Loucy (cell line): ENCODE measurements at regions not wholly inside any gene's neighbourhood (a gene's known extent, or its start where the extent isn't known, plus 50 kb on each side); places are given as distances from the start of the nearest gene placed in this dataset.
A peak's percentile ranks its signal among the peaks of the same experiment; 100 is the strongest.

Source experiments
- H2AFZ ChIP-seq: fragments of 200-600 bp; sonication (generic); 2 replicates; pipeline ENCODE4 v1.6.0; 2016; ENCODE audit warnings: antibody characterized with exemption, mild to moderate bottlenecking, low read length, moderate library complexity
- H3F3A ChIP-seq: fragments of 200-600 bp; 2 replicates; pipeline ENCODE4 v1.6.0; 2016; ENCODE audit warnings: antibody characterized with exemption, low read depth, mild to moderate bottlenecking
- H3K27me3 ChIP-seq: fragments of 200-600 bp; sonication (generic); 2 replicates; pipeline ENCODE4 v1.6.1; 2014; ENCODE audit warnings: low read length, mild to moderate bottlenecking; ENCODE audit not compliant: insufficient read depth, poor library complexity, severe bottlenecking
- H3K36me3 ChIP-seq: fragments of 200-600 bp; sonication (generic); 2 replicates; pipeline ENCODE4 v1.6.1; 2016; ENCODE audit warnings: low read length; ENCODE audit not compliant: insufficient read depth
- H3K4me1 ChIP-seq: fragments of 200-600 bp; sonication (generic); 2 replicates; pipeline ENCODE4 v1.5.1; 2014; ENCODE audit warnings: low read length, mild to moderate bottlenecking; ENCODE audit not compliant: insufficient read depth, poor library complexity, severe bottlenecking
- H3K4me2 ChIP-seq: fragments of 200-600 bp; sonication (generic); 2 replicates; pipeline ENCODE4 v1.6.0; 2014; ENCODE audit warnings: antibody characterized with exemption, low read length, low read depth, mild to moderate bottlenecking; ENCODE audit not compliant: poor library complexity, severe bottlenecking
- H3K4me3 ChIP-seq: fragments of 200-600 bp; sonication (generic); 2 replicates; pipeline ENCODE4 v1.5.1; 2014; ENCODE audit warnings: low read length, mild to moderate bottlenecking, mixed read lengths; ENCODE audit not compliant: poor library complexity, severe bottlenecking
- H3K79me2 ChIP-seq: fragments of 200-600 bp; sonication (generic); 2 replicates; pipeline ENCODE4 v1.6.1; 2014; ENCODE audit warnings: low read length; ENCODE audit not compliant: insufficient read depth
- H3K9ac ChIP-seq: fragments of 200-600 bp; sonication (generic); 2 replicates; pipeline ENCODE4 v1.6.0; 2014; ENCODE audit warnings: mild to moderate bottlenecking, low read depth, low read length, moderate library complexity; ENCODE audit not compliant: poor library complexity, severe bottlenecking
- H3K9me2 ChIP-seq: fragments of 200-600 bp; sonication (generic); replicated peaks from 2 replicates; pipeline ENCODE4 v1.6.1; 2016; ENCODE audit warnings: low read depth, low read length, mixed read lengths
- H3K9me3 ChIP-seq: fragments of 200-600 bp; sonication (generic); 2 replicates; pipeline ENCODE4 v1.6.1; 2014; ENCODE audit warnings: mild to moderate bottlenecking, antibody characterized with exemption, low read length, low read depth; ENCODE audit not compliant: insufficient read depth
- H4K20me1 ChIP-seq: fragments of 200-600 bp; sonication (generic); 2 replicates; pipeline ENCODE4 v1.6.0; 2014; ENCODE audit warnings: antibody characterized with exemption, low read length, mild to moderate bottlenecking; ENCODE audit not compliant: insufficient read depth, poor library complexity, severe bottlenecking
- CTCF ChIP-seq: fragments of 200-600 bp; sonication (generic); conservative IDR thresholded peaks from 2 replicates; pipeline ENCODE4 v1.5.1; 2014; ENCODE audit warnings: mild to moderate bottlenecking, antibody characterized with exemption, low read length
- EZH2phosphoT487 ChIP-seq: fragments of 200-600 bp; IDR thresholded peaks from 2 replicates; pipeline ENCODE4 v1.6.1; 2018; ENCODE audit warnings: antibody characterized with exemption, mild to moderate bottlenecking, moderate library complexity, borderline replicate concordance

- Histone ChIP-seq H3K4me2 (peak overlapping the region; percentile 14), H3K9me2 (no peaks in the 10 kb centered on the region), H3K4me3 (no peak overlapping the region), H2AFZ (no peak overlapping the region; the same call in 1 of the 2 replicates), H3K9me3 (no peaks in the 10 kb centered on the region), H3K36me3 (no peaks in the 10 kb centered on the region), H3K9ac (no peak overlapping the region), H4K20me1 (no peaks in the 10 kb centered on the region), H3K4me1 (peaks cover 69% of the 10 kb centered on the region), H3K27me3 (no peaks in the 10 kb centered on the region), H3K79me2 (no peaks in the 10 kb centered on the region), H3F3A (no peaks in the 10 kb centered on the region)
- TF ChIP-seq CTCF = no peak
Observed at GRCh38 chr3:187945374-187945773, 200.1 kb upstream of the BCL6 start.

- TF ChIP-seq EZH2phosphoT487 (no peak), CTCF (no peak)
- Histone ChIP-seq H3K4me2 (no peak overlapping the region), H3K27me3 (no peaks in the 10 kb centered on the region), H3K9me3 (no peaks in the 10 kb centered on the region), H3K9ac (peak overlapping the region; percentile 1), H3K79me2 (no peaks in the 10 kb centered on the region), H3K4me1 (peaks cover 77% of the 10 kb centered on the region), H3K9me2 (no peaks in the 10 kb centered on the region), H3F3A (no peaks in the 10 kb centered on the region), H3K36me3 (no peaks in the 10 kb centered on the region), H4K20me1 (no peaks in the 10 kb centered on the region), H3K4me3 (no peak overlapping the region), H2AFZ (peak overlapping the region; percentile 17; the same call in 1 of the 2 replicates)
Observed at GRCh38 chr3:187946163-187946691, 201.0 kb upstream of the BCL6 start.

- H3F3A ChIP-seq = no peaks in the 10 kb centered on the region
- TF ChIP-seq EZH2phosphoT487 = no peak
- TF ChIP-seq CTCF = no peak
Observed at GRCh38 chr3:187946981-187947380, 201.7 kb upstream of the BCL6 start.

More at GRCh38 chr3:187946981-187947380, 201.7 kb upstream of the BCL6 start:
- H4K20me1 ChIP-seq = no peaks in the 10 kb centered on the region
- H3K36me3 ChIP-seq = no peaks in the 10 kb centered on the region
- peaks cover 79% of the 10 kb centered on the region for H3K4me1 ChIP-seq
- no peaks in the 10 kb centered on the region for H3K9me2 ChIP-seq
- H3K27me3 ChIP-seq = no peaks in the 10 kb centered on the region
- H3K79me2 ChIP-seq = no peaks in the 10 kb centered on the region
- H2AFZ ChIP-seq = no peak overlapping the region
- no peak overlapping the region for H3K4me3 ChIP-seq
- H3K9ac ChIP-seq = no peak overlapping the region
- H3K9me3 ChIP-seq = no peaks in the 10 kb centered on the region
- H3K4me2 ChIP-seq = no peak overlapping the region
